H1 (cell line): ENCODE measurements at regions not wholly inside any gene's neighbourhood (a gene's known extent, or its start where the extent isn't known, plus 50 kb on each side); places are given as distances from the start of the nearest gene placed in this dataset.

ENCODE experiments used
- ATF3 ChIP-seq: IDR thresholded peaks from 2 replicates; pipeline ENCODE4 v1.6.1; 2011; ENCODE audit warnings: low read depth, mild to moderate bottlenecking, low read length; ENCODE audit not compliant: insufficient read depth
- CHD7 ChIP-seq: fragments of 300-600 bp; sonication (generic); IDR thresholded peaks from 2 replicates; pipeline ENCODE4 v1.7.1; 2012; ENCODE audit warnings: low read length, moderate library complexity, mild to moderate bottlenecking, inconsistent platforms; ENCODE audit not compliant: insufficient replicate concordance
- HDAC2 ChIP-seq, 2 experiments: fragments of 300-600 bp in 1 of 2; sonication (generic) in 1 of 2; IDR thresholded peaks; 2 replicates each; pipeline ENCODE4 v1.6.1; 2011 to 2012; ENCODE audit warnings: low read depth in 2 of 2, low read length in 2 of 2, mild to moderate bottlenecking in 2 of 2, moderate library complexity in 2 of 2, borderline replicate concordance in 1 of 2, inconsistent platforms in 1 of 2
- POLR2A ChIP-seq, 2 experiments: IDR thresholded peaks; 1 replicate in 1 of 2; 2 replicates in 1 of 2; pipeline ENCODE4 v1.6.1; 2011; ENCODE audit warnings: low read depth in 2 of 2, low read length in 2 of 2, mild to moderate bottlenecking in 2 of 2; ENCODE audit errors: control extremely low read depth in 1 of 2
- TEAD4 ChIP-seq: IDR thresholded peaks from 2 replicates; pipeline ENCODE4 v1.6.1; 2012; ENCODE audit warnings: low read depth, low read length, inconsistent platforms, mixed read lengths

GRCh38 chrX:36849407-36849806 is 158.8 kb upstream of the FAM47C start (continued):
- no peak for TF ChIP-seq CHD7
- TF ChIP-seq TEAD4: no peak
- TF ChIP-seq HDAC2 (IDR thresholded peaks at IDR 0.05; ENCODE audit: borderline replicate concordance in 1 of 2, low read depth in 2 of 2, low read length in 2 of 2): no peak
- TF ChIP-seq ATF3: no peak
- TF ChIP-seq POLR2A (IDR thresholded peaks at IDR 0.05; ENCODE audit: control extremely low read depth in 1 of 2, low read depth in 2 of 2, low read length in 2 of 2): no peak
